ENCODE measurements at regions not wholly inside any gene's neighbourhood (a gene's known extent, or its start where the extent isn't known, plus 50 kb on each side); places are given as distances from the start of the nearest gene placed in this dataset.

DNA sequence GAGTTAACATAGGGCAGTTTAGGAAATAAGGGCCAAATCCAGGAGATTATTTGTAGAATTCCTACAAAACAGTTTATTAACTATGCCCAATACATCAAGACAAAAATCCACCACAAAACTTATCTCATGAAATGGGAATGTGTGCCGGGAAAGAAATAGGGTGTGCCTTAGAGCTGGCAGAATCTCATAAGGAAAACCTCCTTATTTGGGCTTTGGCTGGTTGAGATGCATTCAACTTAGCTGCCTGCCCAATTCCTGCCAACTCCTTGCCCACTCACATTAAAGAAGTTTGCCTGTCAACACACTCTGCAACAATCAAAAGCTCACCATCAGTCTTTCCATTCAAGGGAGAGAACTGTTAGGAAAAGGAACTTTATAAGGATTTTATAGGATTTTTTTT, 500.6 kb downstream of the SATB2 start:
- Histone ChIP-seq H3F3A (ENCODE audit: insufficient read depth, low read length) (no peaks in the 10 kb centered on the region), H2AFZ (ENCODE audit: low read length) (no peak overlapping the region), H3K27ac (ENCODE audit: low read length) (no peak overlapping the region), H3K4me3 (ENCODE audit: low read length) (no peak overlapping the region), H3K9ac (ENCODE audit: low read length) (no peak overlapping the region), H4K20me1 (ENCODE audit: insufficient read depth, low read length) (no peaks in the 10 kb centered on the region), H3K9me3 (replicated peaks; ENCODE audit: insufficient read depth, low read length) (no peaks in the 10 kb centered on the region), H3K4me1 (ENCODE audit: low read length) (no peaks in the 10 kb centered on the region), H3K79me2 (ENCODE audit: low read length) (no peaks in the 10 kb centered on the region), H3K4me2 (ENCODE audit: low read depth, low read length) (no peak overlapping the region), H3K27me3 (replicated peaks; ENCODE audit: insufficient read depth, low read length) (no peaks in the 10 kb centered on the region), H3K36me3 (replicated peaks; ENCODE audit: insufficient read depth, low read length) (no peaks in the 10 kb centered on the region), H3K9me2 (replicated peaks; ENCODE audit: insufficient read depth, low read length) (no peaks in the 10 kb centered on the region)
- no peak for TF ChIP-seq EZH2phosphoT487 (IDR thresholded peaks at IDR 0.05; ENCODE audit: low read length)
- TF ChIP-seq, protein P1, sequence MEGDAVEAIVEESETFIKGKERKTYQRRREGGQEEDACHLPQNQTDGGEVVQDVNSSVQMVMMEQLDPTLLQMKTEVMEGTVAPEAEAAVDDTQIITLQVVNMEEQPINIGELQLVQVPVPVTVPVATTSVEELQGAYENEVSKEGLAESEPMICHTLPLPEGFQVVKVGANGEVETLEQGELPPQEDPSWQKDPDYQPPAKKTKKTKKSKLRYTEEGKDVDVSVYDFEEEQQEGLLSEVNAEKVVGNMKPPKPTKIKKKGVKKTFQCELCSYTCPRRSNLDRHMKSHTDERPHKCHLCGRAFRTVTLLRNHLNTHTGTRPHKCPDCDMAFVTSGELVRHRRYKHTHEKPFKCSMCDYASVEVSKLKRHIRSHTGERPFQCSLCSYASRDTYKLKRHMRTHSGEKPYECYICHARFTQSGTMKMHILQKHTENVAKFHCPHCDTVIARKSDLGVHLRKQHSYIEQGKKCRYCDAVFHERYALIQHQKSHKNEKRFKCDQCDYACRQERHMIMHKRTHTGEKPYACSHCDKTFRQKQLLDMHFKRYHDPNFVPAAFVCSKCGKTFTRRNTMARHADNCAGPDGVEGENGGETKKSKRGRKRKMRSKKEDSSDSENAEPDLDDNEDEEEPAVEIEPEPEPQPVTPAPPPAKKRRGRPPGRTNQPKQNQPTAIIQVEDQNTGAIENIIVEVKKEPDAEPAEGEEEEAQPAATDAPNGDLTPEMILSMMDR (IDR thresholded peaks at IDR 0.05; ENCODE audit: low read length): no peak
- DNase-seq: no peak

DNA sequence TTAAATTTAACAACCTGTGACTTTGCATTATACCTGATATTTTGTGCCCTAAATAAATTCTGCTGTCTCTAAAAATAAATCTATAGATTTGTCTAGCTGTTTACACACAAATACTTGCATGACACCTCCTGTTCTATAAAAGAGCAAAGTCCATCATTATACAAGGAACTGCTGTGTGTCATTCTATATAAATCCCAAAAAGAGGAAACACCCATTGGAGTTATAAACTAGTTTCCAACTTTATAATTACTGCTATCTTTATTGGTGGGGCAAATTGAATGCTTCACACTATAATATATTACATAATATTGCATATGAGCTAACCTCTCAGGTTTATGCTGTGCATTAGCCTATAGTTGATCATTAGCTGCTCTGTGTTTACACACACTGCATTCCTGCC, 504.4 kb downstream of the SATB2 start:
- DNase-seq: no peak
- H3K27ac ChIP-seq (ENCODE audit: low read length): no peak overlapping the region
- H3K9me2 ChIP-seq (replicated peaks; ENCODE audit: insufficient read depth, low read length): no peaks in the 10 kb centered on the region
- H3K4me3 ChIP-seq (ENCODE audit: low read length): no peak overlapping the region
- H3K9me3 ChIP-seq (replicated peaks; ENCODE audit: insufficient read depth, low read length): no peaks in the 10 kb centered on the region
- no peaks in the 10 kb centered on the region for H4K20me1 ChIP-seq (ENCODE audit: insufficient read depth, low read length)
- no peaks in the 10 kb centered on the region for H3K36me3 ChIP-seq (replicated peaks; ENCODE audit: insufficient read depth, low read length)
- no peak overlapping the region for H3K9ac ChIP-seq (ENCODE audit: low read length)
- H3K4me1 ChIP-seq (ENCODE audit: low read length): no peaks in the 10 kb centered on the region
- no peak overlapping the region for H2AFZ ChIP-seq (ENCODE audit: low read length)
- H3F3A ChIP-seq (ENCODE audit: insufficient read depth, low read length): no peaks in the 10 kb centered on the region
- no peaks in the 10 kb centered on the region for H3K79me2 ChIP-seq (ENCODE audit: low read length)
- H3K4me2 ChIP-seq (ENCODE audit: low read depth, low read length): no peak overlapping the region
- no peak for TF ChIP-seq EZH2phosphoT487 (IDR thresholded peaks at IDR 0.05; ENCODE audit: low read length)
- H3K27me3 ChIP-seq (replicated peaks; ENCODE audit: insufficient read depth, low read length): no peaks in the 10 kb centered on the region

DNA sequence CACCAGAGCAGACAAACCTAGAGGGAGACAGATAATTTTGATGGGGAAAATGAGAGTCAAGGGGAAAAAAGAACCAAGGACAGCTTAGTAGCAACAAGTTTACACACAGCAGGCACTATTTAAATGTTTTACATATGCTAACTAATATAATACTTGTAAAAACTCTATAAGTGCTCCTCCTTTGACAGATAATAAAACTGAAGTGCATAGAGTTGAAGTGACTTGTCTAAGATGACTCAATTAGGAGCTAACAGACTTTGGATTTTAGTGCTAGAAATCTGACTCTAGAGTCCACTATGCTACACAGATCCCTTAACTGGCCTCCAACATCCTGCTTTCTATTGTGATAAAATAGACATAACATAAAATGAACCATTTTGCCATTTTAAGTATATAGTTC, 506.9 kb downstream of the SATB2 start:
- H3K27ac ChIP-seq (ENCODE audit: low read length): no peak overlapping the region
- no peaks in the 10 kb centered on the region for H3K4me1 ChIP-seq (ENCODE audit: low read length)
- no peaks in the 10 kb centered on the region for H4K20me1 ChIP-seq (ENCODE audit: insufficient read depth, low read length)
- H3K9me3 ChIP-seq (replicated peaks; ENCODE audit: insufficient read depth, low read length): no peaks in the 10 kb centered on the region
- no peak for DNase-seq
- H2AFZ ChIP-seq (ENCODE audit: low read length): no peak overlapping the region
- H3K9ac ChIP-seq (ENCODE audit: low read length): no peak overlapping the region
- no peaks in the 10 kb centered on the region for H3K9me2 ChIP-seq (replicated peaks; ENCODE audit: insufficient read depth, low read length)
- H3K79me2 ChIP-seq (ENCODE audit: low read length): no peaks in the 10 kb centered on the region
- no peak overlapping the region for H3K4me2 ChIP-seq (ENCODE audit: low read depth, low read length)
- no peak overlapping the region for H3K4me3 ChIP-seq (ENCODE audit: low read length)
- H3K36me3 ChIP-seq (replicated peaks; ENCODE audit: insufficient read depth, low read length): no peaks in the 10 kb centered on the region
- TF ChIP-seq EZH2phosphoT487 (IDR thresholded peaks at IDR 0.05; ENCODE audit: low read length) (no peak), EZH2 (optimal IDR thresholded peaks at IDR 0.05; ENCODE audit: low read depth, low read length) (no peak)
- TF ChIP-seq, protein P1 (IDR thresholded peaks at IDR 0.05; ENCODE audit: low read length): no peak
- no peaks in the 10 kb centered on the region for H3F3A ChIP-seq (ENCODE audit: insufficient read depth, low read length)
- no peaks in the 10 kb centered on the region for H3K27me3 ChIP-seq (replicated peaks; ENCODE audit: insufficient read depth, low read length)

DNA sequence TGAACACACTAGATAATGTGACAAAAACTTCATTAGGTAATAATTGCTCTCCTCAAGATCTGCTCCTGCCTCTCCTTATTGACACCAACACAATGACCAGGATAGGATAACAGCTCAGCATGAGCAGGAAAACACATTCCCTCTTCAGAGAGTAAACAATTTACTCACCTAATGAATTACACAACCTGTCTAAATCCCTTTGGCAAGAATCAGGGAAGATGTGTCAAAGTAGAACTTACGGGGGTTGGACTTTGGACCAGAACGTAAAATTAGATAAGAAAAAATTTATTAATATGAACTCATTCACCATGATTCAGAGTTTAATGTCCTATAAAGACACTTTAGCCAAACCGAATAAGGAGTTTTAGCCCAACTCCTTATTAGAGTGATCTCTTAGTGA, 512.2 kb downstream of the SATB2 start:
- Histone ChIP-seq H3K4me3 (ENCODE audit: low read length) (no peak overlapping the region), H3K9me3 (replicated peaks; ENCODE audit: insufficient read depth, low read length) (no peaks in the 10 kb centered on the region), H3F3A (ENCODE audit: insufficient read depth, low read length) (no peaks in the 10 kb centered on the region), H3K9ac (ENCODE audit: low read length) (no peak overlapping the region), H3K4me1 (ENCODE audit: low read length) (no peaks in the 10 kb centered on the region), H3K9me2 (replicated peaks; ENCODE audit: insufficient read depth, low read length) (no peaks in the 10 kb centered on the region), H4K20me1 (ENCODE audit: insufficient read depth, low read length) (no peaks in the 10 kb centered on the region), H3K27me3 (replicated peaks; ENCODE audit: insufficient read depth, low read length) (no peaks in the 10 kb centered on the region), H3K4me2 (ENCODE audit: low read depth, low read length) (no peak overlapping the region), H3K36me3 (replicated peaks; ENCODE audit: insufficient read depth, low read length) (no peaks in the 10 kb centered on the region), H2AFZ (ENCODE audit: low read length) (no peak overlapping the region), H3K79me2 (ENCODE audit: low read length) (no peaks in the 10 kb centered on the region), H3K27ac (ENCODE audit: low read length) (no peak overlapping the region)
- TF ChIP-seq EZH2phosphoT487 (IDR thresholded peaks at IDR 0.05; ENCODE audit: low read length) (no peak), EZH2 (optimal IDR thresholded peaks at IDR 0.05; ENCODE audit: low read depth, low read length) (no peak)
- TF ChIP-seq, protein P1 (IDR thresholded peaks at IDR 0.05; ENCODE audit: low read length): no peak
- DNase-seq: no peak
